22Rv1 (cell line): ENCODE measurements at regions not wholly inside any gene's neighbourhood (a gene's known extent, or its start where the extent isn't known, plus 50 kb on each side); places are given as distances from the start of the nearest gene placed in this dataset.

ENCODE experiments used
- H3K27ac ChIP-seq: fragments of 450-650 bp; 2 replicates; pipeline ENCODE4 v1.5.1; 2017
- ZFX ChIP-seq: fragments of 450-650 bp; IDR thresholded peaks from 2 replicates; pipeline ENCODE4 v1.6.1; 2017; ENCODE audit warnings: antibody characterized with exemption, borderline replicate concordance
- TF ChIP-seq, protein P1 (sequence below): fragments of 450-650 bp; IDR thresholded peaks from 2 replicates; pipeline ENCODE4 v1.5.1; 2017; ENCODE audit warnings: mild to moderate bottlenecking

GRCh38 chr4:147117431-147117830, 171.8 kb upstream of the TTC29 start:
- peak overlapping the region; percentile 68 for H3K27ac ChIP-seq

DNA sequence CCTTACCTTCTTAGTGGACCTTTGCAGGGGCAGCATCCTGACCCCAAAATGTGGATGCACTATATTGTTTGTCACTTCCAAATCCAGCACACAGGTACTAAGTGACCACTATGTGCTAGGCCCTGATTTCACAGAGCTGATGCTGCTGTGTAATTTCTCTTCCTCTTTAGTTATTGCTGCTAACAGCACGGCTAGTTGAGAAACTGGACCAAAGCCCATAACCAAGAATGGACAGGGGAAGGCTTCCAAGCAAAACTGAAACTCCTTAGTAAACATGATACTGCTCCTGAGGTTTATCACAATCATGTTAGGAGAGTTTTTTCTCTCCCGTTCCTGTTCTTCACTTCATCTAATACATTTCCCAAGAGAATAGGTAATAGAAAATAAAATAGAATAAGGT, 172.9 kb upstream of the TTC29 start:
- TF ChIP-seq, protein P1, sequence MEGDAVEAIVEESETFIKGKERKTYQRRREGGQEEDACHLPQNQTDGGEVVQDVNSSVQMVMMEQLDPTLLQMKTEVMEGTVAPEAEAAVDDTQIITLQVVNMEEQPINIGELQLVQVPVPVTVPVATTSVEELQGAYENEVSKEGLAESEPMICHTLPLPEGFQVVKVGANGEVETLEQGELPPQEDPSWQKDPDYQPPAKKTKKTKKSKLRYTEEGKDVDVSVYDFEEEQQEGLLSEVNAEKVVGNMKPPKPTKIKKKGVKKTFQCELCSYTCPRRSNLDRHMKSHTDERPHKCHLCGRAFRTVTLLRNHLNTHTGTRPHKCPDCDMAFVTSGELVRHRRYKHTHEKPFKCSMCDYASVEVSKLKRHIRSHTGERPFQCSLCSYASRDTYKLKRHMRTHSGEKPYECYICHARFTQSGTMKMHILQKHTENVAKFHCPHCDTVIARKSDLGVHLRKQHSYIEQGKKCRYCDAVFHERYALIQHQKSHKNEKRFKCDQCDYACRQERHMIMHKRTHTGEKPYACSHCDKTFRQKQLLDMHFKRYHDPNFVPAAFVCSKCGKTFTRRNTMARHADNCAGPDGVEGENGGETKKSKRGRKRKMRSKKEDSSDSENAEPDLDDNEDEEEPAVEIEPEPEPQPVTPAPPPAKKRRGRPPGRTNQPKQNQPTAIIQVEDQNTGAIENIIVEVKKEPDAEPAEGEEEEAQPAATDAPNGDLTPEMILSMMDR: no peak
- TF ChIP-seq ZFX: no peak
- H3K27ac ChIP-seq: no peak overlapping the region

More at GRCh38 chr4:147117431-147117830, 171.8 kb upstream of the TTC29 start:
- TF ChIP-seq, protein P1: no peak
- no peak for TF ChIP-seq ZFX

DNA sequence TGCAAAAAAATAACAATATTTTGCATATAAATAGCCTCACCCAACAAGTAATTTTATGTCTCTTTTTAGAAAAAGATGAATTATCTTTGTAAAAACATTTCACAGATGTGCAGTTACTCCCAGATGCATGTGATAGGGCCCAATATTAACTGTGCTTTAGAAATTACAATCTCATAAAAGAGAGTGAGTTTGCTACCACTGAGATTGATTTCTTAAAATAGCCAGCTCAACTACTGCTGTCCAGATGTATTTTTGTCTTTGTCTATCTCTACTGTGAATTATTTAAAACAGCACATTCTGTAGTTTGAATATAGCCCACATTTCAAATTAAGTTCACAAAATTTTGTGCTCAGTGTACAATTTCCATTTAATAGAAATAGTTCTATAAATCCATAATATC, 177.0 kb upstream of the TTC29 start:
- no peak for TF ChIP-seq ZFX
- TF ChIP-seq, protein P1: no peak
- no peak overlapping the region for H3K27ac ChIP-seq

DNA sequence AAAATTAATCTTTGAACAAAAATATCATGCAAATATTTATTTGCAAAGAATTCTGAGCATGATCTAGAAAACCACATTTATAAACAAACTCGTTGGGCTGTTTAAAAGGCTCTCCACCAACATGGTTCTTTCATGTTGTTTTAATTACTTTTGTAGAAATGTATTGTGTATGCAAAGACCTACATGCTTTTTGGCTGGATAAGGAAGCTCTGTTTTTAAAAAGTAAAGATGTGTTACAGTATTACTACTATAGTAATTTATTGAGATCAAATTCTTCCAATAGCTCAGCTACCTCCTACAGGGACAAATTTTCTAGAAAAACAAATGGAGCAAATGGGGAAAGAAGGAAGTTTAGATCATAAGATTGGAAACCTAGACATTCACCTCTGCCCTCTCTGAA, 177.5 kb upstream of the TTC29 start:
- no peak overlapping the region for H3K27ac ChIP-seq

DNA sequence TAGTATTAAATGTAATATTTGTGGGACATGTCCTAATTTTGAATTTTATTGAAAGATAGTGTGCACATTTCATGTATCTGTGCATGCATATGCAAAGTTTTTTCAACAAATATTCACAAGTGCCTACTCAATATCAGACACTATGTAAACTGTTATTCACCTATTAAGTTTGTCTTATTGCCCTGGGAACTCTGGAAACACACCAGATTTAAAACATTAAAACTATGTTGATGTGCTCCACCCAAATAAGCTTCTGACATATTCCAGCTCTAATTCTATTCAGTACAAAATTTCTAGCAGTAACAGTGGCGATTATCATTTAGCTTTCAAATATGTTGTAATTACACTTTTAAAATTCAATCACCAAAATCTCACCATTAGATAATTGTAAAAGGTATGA, 183.1 kb upstream of the TTC29 start:
- no peak overlapping the region for H3K27ac ChIP-seq
- no peak for TF ChIP-seq ZFX
- TF ChIP-seq, protein P1: no peak

More for the DNA sequence above, 177.5 kb upstream of the TTC29 start:
- TF ChIP-seq, protein P1: no peak
- no peak for TF ChIP-seq ZFX

DNA sequence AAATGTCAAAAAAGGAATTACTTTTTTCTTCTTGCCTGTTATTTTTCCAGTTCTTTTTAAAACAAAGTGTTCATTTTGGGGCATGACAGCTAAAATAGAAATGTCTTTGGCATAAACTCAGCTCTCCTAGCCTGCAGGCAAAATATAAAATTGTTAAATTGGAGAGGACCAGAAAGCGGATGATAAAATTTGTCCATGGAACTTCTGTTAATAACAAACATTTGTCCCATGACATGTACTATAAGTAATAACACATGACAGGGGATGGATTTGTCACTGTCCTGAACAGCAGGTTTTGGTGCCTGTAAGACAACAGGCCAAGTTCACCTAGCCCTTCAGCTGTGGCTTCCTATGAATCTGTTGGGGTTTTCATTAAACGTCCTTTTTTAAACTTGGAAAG, 184.0 kb upstream of the TTC29 start:
- no peak overlapping the region for H3K27ac ChIP-seq
- TF ChIP-seq, protein P1: no peak
- TF ChIP-seq ZFX: no peak

DNA sequence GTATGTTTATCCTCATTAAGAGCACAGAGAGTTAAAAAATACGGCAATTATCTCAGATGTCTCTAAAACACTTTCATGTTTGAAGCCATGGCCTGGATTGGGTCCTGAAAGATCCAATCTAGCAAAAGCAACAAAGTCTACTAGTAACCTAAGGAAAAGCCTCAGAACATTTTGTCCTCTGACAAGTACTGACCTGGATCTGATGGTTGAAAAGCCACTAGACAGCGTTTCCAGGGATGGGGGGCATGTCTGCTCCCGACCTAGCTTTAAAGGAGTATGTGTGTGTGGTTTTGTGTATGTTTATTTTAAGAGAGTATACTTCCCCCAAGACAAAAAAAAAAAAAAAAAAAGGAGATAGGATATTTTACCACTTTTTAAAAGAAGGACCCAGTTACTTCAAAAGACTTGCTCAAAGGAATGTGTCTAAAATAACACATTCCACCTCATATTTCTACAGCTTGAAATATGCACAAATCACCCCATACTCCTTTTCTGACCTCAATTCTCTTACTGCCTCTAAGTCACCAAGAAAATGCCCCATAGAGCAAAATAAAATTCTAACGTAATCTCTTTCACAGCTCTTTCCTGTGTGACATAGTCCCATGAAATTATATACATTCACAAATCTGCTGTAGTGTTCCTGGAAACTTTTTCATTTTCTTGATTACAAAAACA, 189.0 kb upstream of the TTC29 start:
- H3K27ac ChIP-seq: no peak overlapping the region
- TF ChIP-seq ZFX: no peak
- TF ChIP-seq, protein P1: no peak
